AG04449 (cell line): ENCODE measurements at regions not wholly inside any gene's neighbourhood (a gene's known extent, or its start where the extent isn't known, plus 50 kb on each side); places are given as distances from the start of the nearest gene placed in this dataset.

ENCODE experiments used
- CTCF ChIA-PET: fragments of 350-600 bp; formaldehyde crosslinking; extraction: SDS; loops from one replicate; lab custom pipeline; 2021; ENCODE audit warnings: antibody characterized with exemption; lab: Yijun Ruan, JAX
- POLR2A ChIA-PET: fragments of 400-600, 350-600 bp; formaldehyde crosslinking; extraction: SDS; loops from one replicate; lab custom pipeline; 2020; ENCODE audit warnings: antibody characterized with exemption, inconsistent platforms; lab: Yijun Ruan, JAX
- DNase-seq: peaks from one replicate; pipeline ENCODE4 v3.0.0-alpha.2; 2010; ENCODE audit warnings: low read depth, low spot score
- H3K4me3 ChIP-seq: 2 replicates; pipeline ENCODE4 v1.5.1; 2011; ENCODE audit warnings: low read depth, mild to moderate bottlenecking, control low read depth, low read length
- TF ChIP-seq, protein P1 (sequence below): IDR thresholded peaks from one replicate; pipeline ENCODE4 v1.5.1; 2011; ENCODE audit warnings: mild to moderate bottlenecking, moderate library complexity, low read length, control low read depth, inconsistent platforms; ENCODE audit not compliant: insufficient read depth; ENCODE audit errors: missing control alignments

DNA sequence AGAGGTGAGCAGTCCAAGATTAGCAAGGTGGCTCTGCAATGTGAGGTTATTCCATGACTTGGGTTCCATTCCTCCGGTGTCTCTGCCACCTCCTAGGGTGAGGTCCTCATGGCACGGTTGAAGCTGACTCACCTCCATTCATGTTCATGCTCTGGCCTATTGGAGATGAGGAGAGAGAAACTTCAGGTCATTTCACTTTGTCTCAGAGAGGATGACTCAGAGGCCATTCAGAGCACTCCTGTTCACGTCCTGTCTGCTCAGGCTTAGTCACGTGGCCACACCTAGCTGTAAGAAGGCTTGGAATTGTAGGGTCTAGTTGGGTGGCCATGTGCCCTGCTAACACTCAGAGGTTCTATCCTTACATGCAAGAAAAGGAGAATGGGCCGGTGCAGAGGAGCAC, 67.5 kb upstream of the MBOAT2 start:
- TF ChIP-seq, protein P1, sequence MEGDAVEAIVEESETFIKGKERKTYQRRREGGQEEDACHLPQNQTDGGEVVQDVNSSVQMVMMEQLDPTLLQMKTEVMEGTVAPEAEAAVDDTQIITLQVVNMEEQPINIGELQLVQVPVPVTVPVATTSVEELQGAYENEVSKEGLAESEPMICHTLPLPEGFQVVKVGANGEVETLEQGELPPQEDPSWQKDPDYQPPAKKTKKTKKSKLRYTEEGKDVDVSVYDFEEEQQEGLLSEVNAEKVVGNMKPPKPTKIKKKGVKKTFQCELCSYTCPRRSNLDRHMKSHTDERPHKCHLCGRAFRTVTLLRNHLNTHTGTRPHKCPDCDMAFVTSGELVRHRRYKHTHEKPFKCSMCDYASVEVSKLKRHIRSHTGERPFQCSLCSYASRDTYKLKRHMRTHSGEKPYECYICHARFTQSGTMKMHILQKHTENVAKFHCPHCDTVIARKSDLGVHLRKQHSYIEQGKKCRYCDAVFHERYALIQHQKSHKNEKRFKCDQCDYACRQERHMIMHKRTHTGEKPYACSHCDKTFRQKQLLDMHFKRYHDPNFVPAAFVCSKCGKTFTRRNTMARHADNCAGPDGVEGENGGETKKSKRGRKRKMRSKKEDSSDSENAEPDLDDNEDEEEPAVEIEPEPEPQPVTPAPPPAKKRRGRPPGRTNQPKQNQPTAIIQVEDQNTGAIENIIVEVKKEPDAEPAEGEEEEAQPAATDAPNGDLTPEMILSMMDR = no peak
- no peak overlapping the region for H3K4me3 ChIP-seq
- ChIA-PET CTCF (no interaction called here), POLR2A (interaction anchor here (0.6 kb wide), 1 partner anchor 45 kb away, joined by 3 read pairs; no protein-coding TSS in a partner anchor)
- no peak for DNase-seq

DNA sequence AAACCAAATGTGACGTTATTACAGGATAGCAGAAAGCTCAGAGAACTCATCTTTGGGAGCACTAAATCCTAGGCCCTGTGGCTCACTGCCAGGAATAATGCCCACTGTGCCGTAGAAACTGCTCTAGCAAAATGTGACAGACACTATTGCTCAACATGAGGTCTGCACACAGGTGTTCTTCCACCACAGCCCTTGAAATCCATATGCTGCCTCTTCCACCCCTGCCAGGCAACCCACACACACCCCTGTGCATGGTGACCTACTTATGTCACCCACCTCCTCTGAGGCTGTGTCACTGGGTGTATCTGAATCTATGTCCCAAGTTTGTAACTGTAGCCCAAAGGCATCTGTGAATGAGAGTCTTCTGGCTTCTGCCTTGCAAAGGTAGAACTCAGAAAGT, 66.1 kb upstream of the MBOAT2 start:
- TF ChIP-seq, protein P1 = no peak
- no peak overlapping the region for H3K4me3 ChIP-seq
- ChIA-PET CTCF (no interaction called here), POLR2A (no interaction called here)
- no peak for DNase-seq

DNA sequence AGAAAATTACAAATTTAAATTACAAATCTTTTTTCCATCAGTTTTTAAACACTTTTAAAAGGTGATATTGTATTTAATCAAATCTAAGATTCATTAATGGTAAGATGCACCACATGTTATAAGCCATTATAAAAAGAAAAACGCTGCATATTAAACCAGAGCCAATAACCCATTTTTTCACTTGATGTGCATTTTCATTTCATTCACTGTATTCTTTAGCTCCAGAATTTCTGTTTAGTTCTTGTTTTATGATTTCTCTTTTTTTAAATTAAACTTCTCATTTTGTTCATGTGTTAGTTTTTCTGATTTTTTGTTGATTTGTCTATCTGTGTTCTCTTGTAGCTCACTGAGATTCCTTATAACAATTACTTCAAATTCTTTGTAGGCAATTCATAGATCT, 62.4 kb upstream of the MBOAT2 start:
- no peak for DNase-seq
- no peak overlapping the region for H3K4me3 ChIP-seq
- TF ChIP-seq, protein P1 = no peak
- CTCF ChIA-PET = no interaction called here
- POLR2A ChIA-PET = no interaction called here

DNA sequence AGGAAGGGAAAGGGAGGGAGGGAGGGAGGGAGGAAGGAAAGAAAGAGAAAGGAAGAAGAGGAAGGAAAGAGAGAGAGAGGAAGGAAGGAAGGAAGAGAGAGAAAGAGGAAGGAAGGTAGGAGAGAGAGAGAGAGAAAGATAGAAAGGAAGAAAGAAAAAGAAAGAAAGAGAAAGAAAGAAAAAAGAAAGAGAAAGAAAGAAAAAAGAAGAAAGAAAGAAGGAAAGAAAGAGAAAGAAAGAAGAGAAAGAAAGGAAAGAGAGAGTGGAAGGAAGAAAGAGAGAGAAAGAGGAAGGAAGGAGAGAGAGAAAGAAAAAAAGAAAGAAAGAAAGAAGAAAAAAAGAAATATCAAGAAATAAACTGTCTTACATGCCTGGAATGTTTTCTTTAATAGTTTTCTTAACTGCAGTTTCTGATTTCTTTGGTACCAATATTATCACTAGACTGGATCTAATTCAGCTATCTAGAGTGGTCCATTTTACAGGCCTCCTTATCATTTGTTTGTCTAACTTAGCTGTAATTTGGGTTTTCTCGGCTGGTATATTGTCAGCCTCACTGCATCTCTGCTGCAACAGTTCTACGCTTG, 59.6 kb upstream of the MBOAT2 start:
- ChIA-PET POLR2A (no interaction called here), CTCF (no interaction called here)
- no peak for DNase-seq
- TF ChIP-seq, protein P1 = no peak
- H3K4me3 ChIP-seq = no peak overlapping the region

DNA sequence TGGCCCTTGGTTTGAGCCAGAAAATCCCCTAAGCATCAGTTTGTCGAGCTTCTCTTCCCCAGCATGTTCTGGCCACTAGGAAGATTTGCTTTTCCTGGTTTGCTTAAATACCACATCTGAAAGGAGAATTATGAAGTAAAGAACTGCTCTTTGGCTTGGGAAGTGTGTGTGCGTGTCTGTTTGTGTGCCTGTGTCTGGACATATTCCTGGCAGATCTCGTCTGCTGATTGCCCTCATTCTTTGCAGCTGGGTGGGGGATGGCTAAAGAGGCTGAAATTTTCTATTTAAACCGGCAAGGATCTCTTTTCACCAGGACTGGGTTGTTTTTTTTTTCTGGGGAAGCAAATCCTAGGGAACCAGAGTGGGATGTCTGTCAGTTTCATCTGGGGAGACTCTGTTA, 57.3 kb upstream of the MBOAT2 start:
- ChIA-PET POLR2A (no interaction called here), CTCF (no interaction called here)
- H3K4me3 ChIP-seq = no peak overlapping the region
- no peak for DNase-seq
- TF ChIP-seq, protein P1 = no peak

DNA sequence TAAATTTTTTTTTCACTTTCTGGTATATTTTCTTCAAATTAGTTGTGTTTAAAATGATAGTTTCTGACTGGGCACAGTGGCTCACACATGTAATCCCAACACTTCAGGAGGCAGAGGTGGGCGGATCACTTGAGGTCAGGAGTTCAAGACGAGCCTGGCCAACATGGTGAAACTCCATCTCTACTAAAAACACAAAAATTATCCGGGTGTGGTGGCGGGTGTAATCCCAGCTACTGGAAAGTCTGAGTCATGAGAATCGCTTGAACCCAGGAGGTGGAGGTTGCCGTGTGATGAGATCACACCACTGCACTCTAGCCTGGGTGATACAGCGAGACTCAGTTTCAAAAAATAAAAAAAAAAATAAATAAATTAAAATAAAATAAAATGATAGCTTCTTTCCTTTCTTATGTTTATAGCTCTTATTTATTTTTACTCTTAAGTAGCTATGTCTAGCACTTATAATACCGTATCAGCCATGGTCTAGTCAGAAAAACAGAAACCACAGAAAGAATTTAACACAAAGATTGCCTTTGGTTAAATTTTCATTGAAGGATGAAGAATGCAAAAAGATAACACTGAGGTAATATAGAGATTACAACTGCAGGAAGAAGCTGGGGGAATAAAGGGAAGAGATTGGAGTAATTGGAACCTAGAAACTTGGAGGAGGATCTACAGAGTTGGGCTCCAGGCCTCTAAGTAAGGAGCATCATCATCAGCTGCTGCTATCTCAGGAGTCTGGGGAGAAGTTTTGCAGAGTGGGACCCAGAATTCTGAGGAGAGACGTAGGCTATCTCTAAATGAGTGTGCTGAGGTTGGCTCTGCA, 54.7 kb upstream of the MBOAT2 start:
- DNase-seq = peak; percentile 7
- ChIA-PET POLR2A (no interaction called here), CTCF (interaction anchor here (0.6 to 1.2 kb wide), 3 partner anchors 9 to 44 kb away, joined by 3 to 5 read pairs (median 3); no protein-coding TSS in a partner anchor)
- TF ChIP-seq, protein P1 = no peak
- no peak overlapping the region for H3K4me3 ChIP-seq
